HepG2 (cell line): ENCODE measurements at regions not wholly inside any gene's neighbourhood (a gene's known extent, or its start where the extent isn't known, plus 50 kb on each side); places are given as distances from the start of the nearest gene placed in this dataset.

Experiments used
- ATAC-seq: fragments of 200-7000 bp; cut with Tn5 transposase; 3 replicates; pipeline ENCODE4 v1.9.1; 2020; ENCODE audit warnings: mild to moderate bottlenecking, moderate library complexity
- BruUV-seq: library from RNA; stranded (reverse); fragments of 400-500 nt; replicated peaks from 2 replicates; lab custom pipeline; 2021; lab: Mats Ljungman, UMichigan
- CTCF ChIA-PET: fragments of 300-600 bp; formaldehyde crosslinking; extraction: SDS; loops from one replicate; lab custom pipeline; 2021; ENCODE audit warnings: low total read pairs, inconsistent platforms, low intra/inter-chr PET ratio; lab: Yijun Ruan, JAX
- POLR2A ChIA-PET: fragments of 350-600 bp; sonication (Branson Sonifier 250); formaldehyde crosslinking; loops from one replicate; lab custom pipeline; 2020; ENCODE audit warnings: antibody characterized with exemption, inconsistent platforms; lab: Yijun Ruan, JAX
- DNase-seq: peaks from one replicate; pipeline ENCODE4 v3.0.0-alpha.2; 2015; ENCODE audit warnings: low spot score
- FAIRE-seq: peaks from 3 replicates; lab custom pipeline; 2011; peaks lifted over from hg19 to GRCh38; lab: Jason Lieb, UNC
- H2AFZ ChIP-seq: one replicate; pipeline ENCODE4 v1.6.1; 2011; ENCODE audit warnings: low read length, inconsistent platforms
- H3K27ac ChIP-seq: fragments of 300-600 bp; 3 replicates; pipeline ENCODE4 v1.8.0; 2011; ENCODE audit warnings: mixed run types, mild to moderate bottlenecking, mixed read lengths, low read length, inconsistent platforms; ENCODE audit not compliant: insufficient read depth; ENCODE audit errors: extremely low read length
- H3K27me3 ChIP-seq, 2 experiments: fragments of 200-600 bp in 1 of 2; 2 replicates in 1 of 2; 3 replicates in 1 of 2; pipeline versions ENCODE4 v1.6.0 to v1.8.0; 2011; ENCODE audit warnings: low read length in 2 of 2, mild to moderate bottlenecking in 2 of 2, moderate library complexity in 2 of 2, inconsistent platforms in 1 of 2; ENCODE audit not compliant: insufficient read depth in 2 of 2, control insufficient read depth in 1 of 2
- H3K36me3 ChIP-seq, 2 experiments: fragments of 200-600 bp in 1 of 2; replicated peaks in 1 of 2; 2 replicates in 1 of 2; 3 replicates in 1 of 2; pipeline versions ENCODE4 v1.5.1 to v1.8.0; 2011; ENCODE audit warnings: low read length in 2 of 2, inconsistent platforms in 1 of 2; ENCODE audit not compliant: insufficient read depth in 2 of 2, control insufficient read depth in 1 of 2
- H3K4me1 ChIP-seq: 2 replicates; pipeline ENCODE4 v1.5.1; 2012; ENCODE audit warnings: low read length, inconsistent platforms; ENCODE audit not compliant: insufficient read depth
- H3K4me2 ChIP-seq: 2 replicates; pipeline ENCODE4 v1.6.0; 2011; ENCODE audit warnings: low read depth, low read length, inconsistent platforms
- H3K4me3 ChIP-seq, 3 experiments: fragments of 200-600 bp in 1 of 3; sonication (generic), shearing (Covaris generic) in 1 of 3; replicated peaks in 1 of 3; 2 replicates each; pipeline ENCODE4 v1.5.1; 2011 to 2016; ENCODE audit warnings: low read length in 3 of 3, inconsistent platforms in 2 of 3, low read depth in 2 of 3, mild to moderate bottlenecking in 2 of 3, control low read depth in 1 of 3, mixed read lengths in 1 of 3; ENCODE audit not compliant: insufficient read depth in 1 of 3
- H3K79me2 ChIP-seq: one replicate; pipeline ENCODE4 v1.6.1; 2011; ENCODE audit warnings: low read length, inconsistent platforms; ENCODE audit not compliant: insufficient read depth
- H3K9ac ChIP-seq: 2 replicates; pipeline ENCODE4 v1.6.0; 2011; ENCODE audit warnings: mild to moderate bottlenecking, low read depth, low read length, inconsistent platforms; ENCODE audit not compliant: insufficient read depth
- H3K9me3 ChIP-seq: 2 replicates; pipeline ENCODE4 v1.5.1; 2012; ENCODE audit warnings: mild to moderate bottlenecking, low read length
- H4K20me1 ChIP-seq: 2 replicates; pipeline ENCODE4 v1.6.0; 2011; ENCODE audit warnings: inconsistent platforms, mild to moderate bottlenecking, low read length, moderate library complexity; ENCODE audit not compliant: insufficient read depth
- ATAD3A ChIP-seq: sonication (generic); formaldehyde crosslinking; IDR thresholded peaks from 2 replicates; pipeline ENCODE4 v1.4.0; 2020; ENCODE audit warnings: missing genetic modification reagents
- BCL3 ChIP-seq: sonication (generic); formaldehyde crosslinking; IDR thresholded peaks from 2 replicates; pipeline ENCODE4 v1.5.1; 2020; ENCODE audit warnings: mild to moderate bottlenecking, missing genetic modification reagents, moderate library complexity
- CCDC6 ChIP-seq: sonication (generic); formaldehyde crosslinking; IDR thresholded peaks from 2 replicates; pipeline ENCODE4 v1.8.1; 2022; ENCODE audit warnings: mild to moderate bottlenecking, missing genetic modification reagents, moderate library complexity
- E2F2 ChIP-seq: sonication (generic); formaldehyde crosslinking; IDR thresholded peaks from 2 replicates; pipeline ENCODE4 v1.4.0; 2020; ENCODE audit warnings: missing genetic modification reagents, borderline replicate concordance
- HCFC1 ChIP-seq: fragments of 150-350 bp; IDR thresholded peaks from 2 replicates; pipeline ENCODE4 v1.6.1; 2014; ENCODE audit warnings: low read depth, low read length
- KLF9 ChIP-seq: IDR thresholded peaks from 2 replicates; pipeline ENCODE4 v1.6.1; 2016; ENCODE audit warnings: low read depth
- MEIS1 ChIP-seq: sonication (generic); formaldehyde crosslinking; IDR thresholded peaks from 2 replicates; pipeline ENCODE4 v1.9.0; 2021; ENCODE audit warnings: mild to moderate bottlenecking, missing genetic modification reagents, moderate library complexity, borderline replicate concordance
- TARDBP ChIP-seq: sonication (generic); formaldehyde crosslinking; IDR thresholded peaks from 2 replicates; pipeline ENCODE4 v1.8.0; 2022; ENCODE audit warnings: mild to moderate bottlenecking, missing genetic modification reagents
- TEAD3 ChIP-seq: optimal IDR thresholded peaks from 2 replicates; pipeline ENCODE3; 2016; ENCODE audit warnings: borderline replicate concordance
- ZNF12 ChIP-seq: sonication (generic); formaldehyde crosslinking; IDR thresholded peaks from 2 replicates; pipeline ENCODE4 v1.5.0; 2020; ENCODE audit warnings: missing genetic modification reagents
- ZNF318 ChIP-seq: sonication (generic); formaldehyde crosslinking; IDR thresholded peaks from 2 replicates; pipeline ENCODE4 v1.4.0; 2020; ENCODE audit warnings: mild to moderate bottlenecking, missing genetic modification reagents
- ZNF382 ChIP-seq: sonication (generic); formaldehyde crosslinking; IDR thresholded peaks from 2 replicates; pipeline ENCODE4 v1.5.0; 2020; ENCODE audit warnings: missing genetic modification reagents, mild to moderate bottlenecking, borderline replicate concordance
- ZNF614 ChIP-seq: IDR thresholded peaks from 2 replicates; pipeline ENCODE4 v1.6.1; 2018; ENCODE audit warnings: missing biosample characterization, missing genetic modification reagents, inconsistent platforms, borderline replicate concordance
- ZNF652 ChIP-seq: IDR thresholded peaks from 2 replicates; pipeline ENCODE4 v1.6.1; 2016; ENCODE audit warnings: low read depth, borderline replicate concordance
- ZNF761 ChIP-seq: sonication (generic); formaldehyde crosslinking; conservative IDR thresholded peaks from 2 replicates; pipeline ENCODE4 v1.4.0; 2020; ENCODE audit warnings: mild to moderate bottlenecking, missing genetic modification reagents
- ZNF816 ChIP-seq: sonication (generic); formaldehyde crosslinking; IDR thresholded peaks from 2 replicates; pipeline ENCODE4 v1.8.0; 2022; ENCODE audit warnings: missing genetic modification reagents, mild to moderate bottlenecking, borderline replicate concordance
- ZNF879 ChIP-seq: sonication (generic); formaldehyde crosslinking; IDR thresholded peaks from 2 replicates; pipeline ENCODE4 v1.8.1; 2023; ENCODE audit warnings: missing genetic modification reagents
- WGBS: methylation state at CpG from one replicate; pipeline ENCODE4 v1.1.6; 2017; ENCODE audit warnings: low lambda C conversion rate; 5-methylcytosine and 5-hydroxymethylcytosine counted together
- in situ Hi-C: cut with HindIII; loops from 2 replicates; pipeline ENCODE4 v1.10.0; 2017; ENCODE audit warnings: low pct_unique_long_range_greater_than_20kb; ENCODE audit not compliant: extremely low pct_ligation_motif_present
- intact Hi-C: fragments of 100-400 bp; cut with micrococcal nuclease; formaldehyde crosslinking; loops from one replicate; pipeline ENCODE4 v1.10.0; 2022; ENCODE audit not compliant: unreplicated experiment

GRCh38 chr1:5324883-5325282 is 667.3 kb downstream of the NPHP4 start:
- CTCF ChIA-PET: no interaction called here
- Histone ChIP-seq H4K20me1 (no peaks in the 10 kb centered on the region), H3K4me1 (no peaks in the 10 kb centered on the region), H3K4me3 (no peak overlapping the region), H3K9ac (no peak overlapping the region), H3K27ac (no peak overlapping the region), H2AFZ (no peak overlapping the region), H3K36me3 (no peaks in the 10 kb centered on the region), H3K4me2 (no peak overlapping the region), H3K27me3 (no peaks in the 10 kb centered on the region), H3K79me2 (no peaks in the 10 kb centered on the region), H3K9me3 (peaks cover 30% of the 10 kb centered on the region)
- 7% methylated on average over 2 of the region's 2 CpGs for WGBS
- no TSS peak for BruUV-seq
- ATAC-seq (no peak), DNase-seq (no peak), FAIRE-seq (no peak)
- POLR2A ChIA-PET: no interaction called here
- intact Hi-C loops: no loop called here
- in situ Hi-C loops: no loop called here
- TF ChIP-seq ZNF318 (CRISPR knock-in tag) (no peak), HCFC1 (no peak), ZNF761 (CRISPR knock-in tag) (no peak), ZNF652 (CRISPR knock-in tag) (no peak), TARDBP (CRISPR knock-in tag) (no peak), CCDC6 (no peak), ZNF614 (CRISPR knock-in tag) (no peak), E2F2 (CRISPR knock-in tag) (no peak), ZNF816 (CRISPR knock-in tag) (no peak), TEAD3 (CRISPR knock-in tag) (no peak), ZNF382 (CRISPR knock-in tag) (no peak), KLF9 (CRISPR knock-in tag) (no peak), ATAD3A (CRISPR knock-in tag) (no peak), ZNF879 (CRISPR knock-in tag) (no peak), ZNF12 (no peak), BCL3 (CRISPR knock-in tag) (no peak), MEIS1 (CRISPR knock-in tag) (no peak)
